Liver (tissue), 8 donors: ENCODE measurements at regions not wholly inside any gene's neighbourhood (a gene's known extent, or its start where the extent isn't known, plus 50 kb on each side); places are given as distances from the start of the nearest gene placed in this dataset.

Experiments used
- DNase-seq: peaks from one replicate; pipeline ENCODE4 v3.0.0-alpha.2; 2017; ENCODE audit warnings: low spot score
- H3K27ac ChIP-seq, 2 donors: one replicate each; pipeline ENCODE4 v1.7.0; 2013; ENCODE audit warnings: inconsistent platforms in 2 of 2, low read length in 2 of 2, control low read depth in 1 of 2, low read depth in 1 of 2, mild to moderate bottlenecking in 1 of 2
- H3K27me3 ChIP-seq, 4 donors: one replicate each; pipeline versions ENCODE4 v1.6.1 to v1.7.0; 2013; ENCODE audit warnings: low read length in 3 of 4, inconsistent platforms in 1 of 4, mild to moderate bottlenecking in 1 of 4, moderate library complexity in 1 of 4; ENCODE audit not compliant: control insufficient read depth in 4 of 4, insufficient read depth in 4 of 4
- H3K36me3 ChIP-seq, 4 donors: one replicate each; pipeline versions ENCODE4 v1.6.1 to v1.7.0; 2013; ENCODE audit warnings: low read length in 3 of 4, mild to moderate bottlenecking in 3 of 4, low read depth in 1 of 4, moderate library complexity in 1 of 4; ENCODE audit not compliant: control insufficient read depth in 4 of 4, insufficient read depth in 3 of 4
- H3K4me1 ChIP-seq, 4 donors: one replicate each; pipeline versions ENCODE4 v1.6.1 to v1.7.0; 2013; ENCODE audit warnings: low read length in 3 of 4, mild to moderate bottlenecking in 3 of 4, moderate library complexity in 1 of 4; ENCODE audit not compliant: control insufficient read depth in 4 of 4, insufficient read depth in 4 of 4
- H3K4me3 ChIP-seq, 3 donors: one replicate each; pipeline versions ENCODE4 v1.6.1 to v1.7.0; 2013; ENCODE audit warnings: low read length in 3 of 3, control low read depth in 1 of 3, low read depth in 1 of 3, mild to moderate bottlenecking in 1 of 3
- H3K9ac ChIP-seq, 2 donors: one replicate each; pipeline ENCODE4 v1.7.0; 2013; ENCODE audit warnings: low read length in 2 of 2, mild to moderate bottlenecking in 2 of 2, moderate library complexity in 2 of 2, control low read depth in 1 of 2, low read depth in 1 of 2
- H3K9me3 ChIP-seq, 4 donors: one replicate each; pipeline versions ENCODE4 v1.6.1 to v1.7.0; 2013; ENCODE audit warnings: low read length in 3 of 4; ENCODE audit not compliant: control insufficient read depth in 4 of 4
- ATF3 ChIP-seq: IDR thresholded peaks from 2 replicates; pipeline ENCODE4 v1.6.1; 2016; ENCODE audit warnings: antibody characterized with exemption
- CTCF ChIP-seq: fragments of 150-350 bp; IDR thresholded peaks from 2 replicates; pipeline ENCODE4 v1.5.1; 2017; ENCODE audit warnings: improper control_type of control experiment, low read depth, low read length; ENCODE audit not compliant: missing input control
- EGR1 ChIP-seq, 2 donors: IDR thresholded peaks; 2 replicates each; pipeline ENCODE4 v1.6.1; 2016 to 2018; ENCODE audit warnings: antibody characterized with exemption in 2 of 2, low read depth in 2 of 2
- FOXA1 ChIP-seq: IDR thresholded peaks from 2 replicates; pipeline ENCODE4 v1.6.1; 2016; ENCODE audit warnings: antibody characterized with exemption
- FOXA2 ChIP-seq: IDR thresholded peaks from 2 replicates; pipeline ENCODE4 v1.6.1; 2016; ENCODE audit warnings: antibody characterized with exemption
- GABPA ChIP-seq, 2 donors: IDR thresholded peaks in 1 of 2; conservative IDR thresholded peaks in 1 of 2; 2 replicates each; pipeline ENCODE4 v1.6.1; 2016; ENCODE audit warnings: antibody characterized with exemption in 2 of 2, mild to moderate bottlenecking in 1 of 2, moderate library complexity in 1 of 2
- HNF4G ChIP-seq: IDR thresholded peaks from 2 replicates; pipeline ENCODE4 v1.6.1; 2016; ENCODE audit warnings: antibody characterized with exemption
- JUND ChIP-seq, 2 donors: IDR thresholded peaks; 2 replicates each; pipeline ENCODE4 v1.6.1; 2016; ENCODE audit warnings: antibody characterized with exemption in 2 of 2
- NR2F2 ChIP-seq: IDR thresholded peaks from 2 replicates; pipeline ENCODE4 v1.6.1; 2016; ENCODE audit warnings: antibody characterized with exemption
- RAD21 ChIP-seq, 2 donors: IDR thresholded peaks; 2 replicates each; pipeline ENCODE4 v1.6.1; 2016; ENCODE audit warnings: antibody characterized with exemption in 2 of 2, mild to moderate bottlenecking in 2 of 2
- RXRA ChIP-seq, 2 donors: IDR thresholded peaks; 2 replicates each; pipeline ENCODE4 v1.6.1; 2017 to 2018; ENCODE audit warnings: antibody characterized with exemption in 2 of 2, mild to moderate bottlenecking in 1 of 2
- SP1 ChIP-seq: IDR thresholded peaks from 2 replicates; pipeline ENCODE4 v1.6.1; 2018; ENCODE audit warnings: antibody characterized with exemption, mild to moderate bottlenecking
- TAF1 ChIP-seq: conservative IDR thresholded peaks from 2 replicates; pipeline ENCODE4 v1.6.1; 2016; ENCODE audit warnings: antibody characterized with exemption, mild to moderate bottlenecking
- ZBTB33 ChIP-seq: IDR thresholded peaks from 2 replicates; pipeline ENCODE4 v1.6.1; 2016; ENCODE audit warnings: antibody characterized with exemption
- WGBS: extraction: QIAGEN DNeasy Blood & Tissue Kit; methylation state at CpG from one replicate; pipeline ENCODE4 v1.1.7; 2013; 5-methylcytosine and 5-hydroxymethylcytosine counted together
- TF ChIP-seq, protein P1 (sequence below): IDR thresholded peaks from 2 replicates; pipeline ENCODE4 v1.6.1; 2016; ENCODE audit warnings: antibody characterized with exemption
- TF ChIP-seq, protein P2 (sequence below): IDR thresholded peaks from 2 replicates; pipeline ENCODE4 v1.6.1; 2016; ENCODE audit warnings: antibody characterized with exemption, mild to moderate bottlenecking
- donor health status: healthy.
- donor health status: healthy.
- donor health status: healthy.
- donor health status: healthy.
- donor health status: healthy.

DNA sequence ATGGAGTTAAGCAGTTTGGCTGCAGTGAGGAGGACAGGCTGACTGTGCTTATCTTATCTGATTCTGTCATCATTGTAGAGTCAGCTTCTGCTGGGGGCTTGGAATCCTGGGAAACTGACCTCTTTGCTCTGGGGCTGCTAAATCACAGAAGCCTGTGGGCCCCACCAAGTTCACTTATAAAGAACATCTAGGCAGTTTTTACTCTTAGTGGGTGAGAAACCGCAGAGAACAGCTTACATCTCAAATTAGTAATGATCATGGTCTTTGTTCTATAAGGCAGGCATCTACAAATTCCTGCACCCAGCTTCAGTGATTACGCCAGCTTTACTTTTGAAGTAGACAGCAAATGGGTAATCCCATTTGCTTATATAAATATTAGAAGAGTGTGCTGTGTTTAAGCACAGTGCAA, 75.7 kb downstream of the ZC3H11B start (continued):
- TF ChIP-seq CTCF = no peak

GRCh38 chr1:219536038-219536437, 76.9 kb downstream of the ZC3H11B start:
- no peaks in the 10 kb centered on the region for H3K36me3 ChIP-seq
- no peak overlapping the region for H3K9ac ChIP-seq
- peaks cover 0 to 5% (median 0%) of the 10 kb centered on the region in 4 donors for H3K27me3 ChIP-seq
- WGBS = 86% methylated on average over 4 of the region's 4 CpGs
- no peaks in the 10 kb centered on the region for H3K9me3 ChIP-seq
- TF ChIP-seq FOXA1 (no peak), NR2F2 (no peak), SP1 (no peak), EGR1 (IDR thresholded peaks at IDR 0.05; ENCODE audit: low read depth in 2 of 2) (no peak), CTCF (no peak), RXRA (IDR thresholded peaks at IDR 0.05) (no peak), TAF1 (no peak), HNF4G (no peak), JUND (IDR thresholded peaks at IDR 0.05) (no peak)
- TF ChIP-seq, protein P1, sequence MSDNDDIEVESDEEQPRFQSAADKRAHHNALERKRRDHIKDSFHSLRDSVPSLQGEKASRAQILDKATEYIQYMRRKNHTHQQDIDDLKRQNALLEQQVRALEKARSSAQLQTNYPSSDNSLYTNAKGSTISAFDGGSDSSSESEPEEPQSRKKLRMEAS = no peak
- no peak overlapping the region for H3K27ac ChIP-seq
- no peaks in the 10 kb centered on the region for H3K4me1 ChIP-seq
- DNase-seq = no peak
- H3K4me3 ChIP-seq = no peak overlapping the region

GRCh38 chr1:219534991-219535390, 77.9 kb downstream of the ZC3H11B start:
- Histone ChIP-seq H3K36me3 (no peaks in the 10 kb centered on the region), H3K9ac (no peak overlapping the region), H3K4me3 (no peak overlapping the region), H3K27me3 (peaks cover 0 to 5% (median 0%) of the 10 kb centered on the region in 4 donors), H3K4me1 (no peaks in the 10 kb centered on the region), H3K27ac (no peak overlapping the region), H3K9me3 (no peaks in the 10 kb centered on the region)
- DNase-seq = no peak
- 82% methylated on average over 1 of the region's 1 CpG for WGBS
- TF ChIP-seq RXRA (IDR thresholded peaks at IDR 0.05) (no peak), EGR1 (IDR thresholded peaks at IDR 0.05; ENCODE audit: low read depth in 2 of 2) (no peak), FOXA2 (no peak), JUND (IDR thresholded peaks at IDR 0.05) (no peak), RAD21 (IDR thresholded peaks at IDR 0.05) (no peak), GABPA (IDR thresholded peaks at IDR 0.05 in 1 of 2, conservative IDR thresholded peaks at IDR 0.05 in 1 of 2) (no peak), ZBTB33 (no peak), ATF3 (no peak), CTCF (no peak)
- TF ChIP-seq, protein P1 = no peak
- TF ChIP-seq, protein P2, sequence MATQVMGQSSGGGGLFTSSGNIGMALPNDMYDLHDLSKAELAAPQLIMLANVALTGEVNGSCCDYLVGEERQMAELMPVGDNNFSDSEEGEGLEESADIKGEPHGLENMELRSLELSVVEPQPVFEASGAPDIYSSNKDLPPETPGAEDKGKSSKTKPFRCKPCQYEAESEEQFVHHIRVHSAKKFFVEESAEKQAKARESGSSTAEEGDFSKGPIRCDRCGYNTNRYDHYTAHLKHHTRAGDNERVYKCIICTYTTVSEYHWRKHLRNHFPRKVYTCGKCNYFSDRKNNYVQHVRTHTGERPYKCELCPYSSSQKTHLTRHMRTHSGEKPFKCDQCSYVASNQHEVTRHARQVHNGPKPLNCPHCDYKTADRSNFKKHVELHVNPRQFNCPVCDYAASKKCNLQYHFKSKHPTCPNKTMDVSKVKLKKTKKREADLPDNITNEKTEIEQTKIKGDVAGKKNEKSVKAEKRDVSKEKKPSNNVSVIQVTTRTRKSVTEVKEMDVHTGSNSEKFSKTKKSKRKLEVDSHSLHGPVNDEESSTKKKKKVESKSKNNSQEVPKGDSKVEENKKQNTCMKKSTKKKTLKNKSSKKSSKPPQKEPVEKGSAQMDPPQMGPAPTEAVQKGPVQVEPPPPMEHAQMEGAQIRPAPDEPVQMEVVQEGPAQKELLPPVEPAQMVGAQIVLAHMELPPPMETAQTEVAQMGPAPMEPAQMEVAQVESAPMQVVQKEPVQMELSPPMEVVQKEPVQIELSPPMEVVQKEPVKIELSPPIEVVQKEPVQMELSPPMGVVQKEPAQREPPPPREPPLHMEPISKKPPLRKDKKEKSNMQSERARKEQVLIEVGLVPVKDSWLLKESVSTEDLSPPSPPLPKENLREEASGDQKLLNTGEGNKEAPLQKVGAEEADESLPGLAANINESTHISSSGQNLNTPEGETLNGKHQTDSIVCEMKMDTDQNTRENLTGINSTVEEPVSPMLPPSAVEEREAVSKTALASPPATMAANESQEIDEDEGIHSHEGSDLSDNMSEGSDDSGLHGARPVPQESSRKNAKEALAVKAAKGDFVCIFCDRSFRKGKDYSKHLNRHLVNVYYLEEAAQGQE = no peak
